GM23338 (cell line): ENCODE measurements at regions not wholly inside any gene's neighbourhood (a gene's known extent, or its start where the extent isn't known, plus 50 kb on each side); places are given as distances from the start of the nearest gene placed in this dataset.

Experiments used
- CTCF ChIP-seq, 2 experiments: fragments of 200-600 bp in 1 of 2; sonication (generic) in 1 of 2; conservative IDR thresholded peaks; 2 replicates each; pipeline versions ENCODE4 v1.5.1 to v1.6.1; 2016 to 2017; ENCODE audit warnings: antibody characterized with exemption in 2 of 2, low read depth in 2 of 2, mild to moderate bottlenecking in 2 of 2, moderate library complexity in 1 of 2
- EZH2 ChIP-seq: fragments of 200-600 bp; sonication (generic); IDR thresholded peaks from one replicate; pipeline ENCODE4 v1.8.0; 2017; ENCODE audit warnings: antibody characterized with exemption, mild to moderate bottlenecking, low read depth; ENCODE audit not compliant: unreplicated experiment
- POLR2AphosphoS5 ChIP-seq: IDR thresholded peaks from 2 replicates; pipeline ENCODE4 v1.6.1; 2016; ENCODE audit warnings: antibody characterized with exemption, low read depth

GRCh38 chr12:42686514-42687172 is 97.1 kb upstream of the PRICKLE1 start:
- TF ChIP-seq CTCF (conservative IDR thresholded peaks at IDR 0.05; ENCODE audit: low read depth in 2 of 2) (no peak), EZH2 (no peak), POLR2AphosphoS5 (no peak)
